K562 (cell line): ENCODE measurements at regions not wholly inside any gene's neighbourhood (a gene's known extent, or its start where the extent isn't known, plus 50 kb on each side); places are given as distances from the start of the nearest gene placed in this dataset.

Source experiments
- ATAC-seq: fragments of 200-7000 bp; cut with Tn5 transposase; 3 replicates; pipeline ENCODE4 v1.9.1; 2020; ENCODE audit warnings: moderate library complexity
- BruUV-seq: library from RNA; stranded (reverse); fragments of 400-500 nt; replicated peaks from 2 replicates; lab custom pipeline; 2021; lab: Mats Ljungman, UMichigan
- CTCF ChIA-PET: fragments of 300-600 bp; formaldehyde crosslinking; extraction: SDS; loops from one replicate; lab custom pipeline; 2021; ENCODE audit warnings: low intra/inter-chr PET ratio; lab: Yijun Ruan, JAX
- POLR2A ChIA-PET: fragments of 300-600, 350-650 bp; sonication (Branson Sonifier 250); formaldehyde crosslinking; extraction: SDS; loops from one replicate; lab custom pipeline; 2021; ENCODE audit warnings: antibody characterized with exemption, inconsistent platforms; lab: Yijun Ruan, JAX
- DNase-seq, 4 experiments: peaks; one replicate each; pipeline versions ENCODE4 v3.0.0 to v3.0.0-alpha.2; 2011 to 2018; ENCODE audit warnings: low spot score in 3 of 4, mixed read lengths in 3 of 4; ENCODE audit errors: extremely low read depth in 1 of 4
- FAIRE-seq: peaks from 2 replicates; lab custom pipeline; 2011; peaks lifted over from hg19 to GRCh38; lab: Jason Lieb, UNC
- H2AFZ ChIP-seq: 2 replicates; pipeline ENCODE4 v1.6.0; 2011; ENCODE audit warnings: low read depth, low read length, control low read depth, inconsistent platforms
- H3K27ac ChIP-seq: fragments of 200-600 bp; 3 replicates; pipeline ENCODE4 v1.8.0; 2011; ENCODE audit warnings: low read depth, mild to moderate bottlenecking, control low read depth, inconsistent platforms, low read length, moderate library complexity, mixed read lengths; ENCODE audit errors: extremely low read depth
- H3K27me3 ChIP-seq, 2 experiments: fragments of 300-600 bp in 1 of 2; 2 replicates in 1 of 2; 3 replicates in 1 of 2; pipeline versions ENCODE4 v1.6.0 to v1.8.0; 2011; ENCODE audit warnings: inconsistent platforms in 2 of 2, low read length in 2 of 2, mild to moderate bottlenecking in 1 of 2, mixed read lengths in 1 of 2, moderate library complexity in 1 of 2; ENCODE audit not compliant: control insufficient read depth in 2 of 2, insufficient read depth in 2 of 2
- H3K36me3 ChIP-seq: fragments of 300-600 bp; 3 replicates; pipeline ENCODE4 v1.8.0; 2011; ENCODE audit warnings: mild to moderate bottlenecking, low read length, inconsistent platforms; ENCODE audit not compliant: control insufficient read depth, insufficient read depth
- H3K4me1 ChIP-seq, 2 experiments: fragments of 200-600 bp in 1 of 2; replicated peaks in 1 of 2; 2 replicates in 1 of 2; 3 replicates in 1 of 2; pipeline versions ENCODE4 v1.5.1 to v1.8.0; 2011; ENCODE audit warnings: inconsistent platforms in 2 of 2, low read length in 2 of 2, mild to moderate bottlenecking in 1 of 2, mixed read lengths in 1 of 2, moderate library complexity in 1 of 2; ENCODE audit not compliant: control insufficient read depth in 2 of 2, insufficient read depth in 2 of 2
- H3K4me2 ChIP-seq: 2 replicates; pipeline ENCODE4 v1.6.1; 2011; ENCODE audit warnings: low read length, control low read depth, inconsistent platforms, mixed read lengths; ENCODE audit not compliant: insufficient read depth
- H3K4me3 ChIP-seq: fragments of 200-600 bp; sonication (generic), shearing (Covaris generic); 2 replicates; pipeline ENCODE4 v1.5.1; 2016; ENCODE audit warnings: control low read depth, inconsistent platforms
- H3K79me2 ChIP-seq: fragments of 200-600 bp; 3 replicates; pipeline ENCODE4 v1.8.0; 2011; ENCODE audit warnings: low read length, inconsistent platforms; ENCODE audit not compliant: control insufficient read depth, insufficient read depth
- H3K9ac ChIP-seq, 2 experiments: 2 replicates each; pipeline versions ENCODE4 v1.6.0 to v1.6.1; 2011; ENCODE audit warnings: low read depth in 2 of 2, low read length in 2 of 2, control low read depth in 1 of 2, inconsistent platforms in 1 of 2, mild to moderate bottlenecking in 1 of 2, mixed read lengths in 1 of 2; ENCODE audit not compliant: insufficient read depth in 1 of 2
- H3K9me1 ChIP-seq: one replicate; pipeline ENCODE4 v1.6.0; 2011; ENCODE audit warnings: inconsistent platforms, mild to moderate bottlenecking, low read length, moderate library complexity; ENCODE audit not compliant: control insufficient read depth, insufficient read depth
- H3K9me3 ChIP-seq: replicated peaks from 2 replicates; pipeline ENCODE4 v1.5.1; 2011; ENCODE audit warnings: low read depth, low read length, inconsistent platforms; ENCODE audit not compliant: control insufficient read depth, insufficient read depth
- H4K20me1 ChIP-seq: replicated peaks from 2 replicates; pipeline ENCODE4 v1.6.1; 2011; ENCODE audit warnings: low read length, inconsistent platforms, mixed read lengths; ENCODE audit not compliant: control insufficient read depth, insufficient read depth
- ATF2 ChIP-seq: sonication (generic); formaldehyde crosslinking; IDR thresholded peaks from 2 replicates; pipeline ENCODE4 v1.8.1; 2022; ENCODE audit warnings: missing genetic modification reagents
- CGGBP1 ChIP-seq: fragments of 250-450 bp; sonication (Bioruptor Pico); IDR thresholded peaks from 2 replicates; pipeline ENCODE4 v1.9.0; 2021; ENCODE audit warnings: mild to moderate bottlenecking
- ERF ChIP-seq: fragments of 450-650 bp; formaldehyde crosslinking; IDR thresholded peaks from 2 replicates; pipeline ENCODE4 v1.4.0; 2020; ENCODE audit warnings: mild to moderate bottlenecking, mixed read lengths
- MEF2D ChIP-seq: conservative IDR thresholded peaks from 2 replicates; pipeline ENCODE4 v1.6.1; 2016; ENCODE audit warnings: low read depth, missing genetic modification characterization, missing compliant biosample characterization
- PCBP1 ChIP-seq: fragments of 200-400 bp; formaldehyde crosslinking; IDR thresholded peaks from 2 replicates; pipeline ENCODE4 v1.6.1; 2018; ENCODE audit warnings: mild to moderate bottlenecking, low read depth, low read length; ENCODE audit not compliant: poor library complexity, severe bottlenecking
- PRPF4 ChIP-seq: fragments of 200-400 bp; formaldehyde crosslinking; IDR thresholded peaks from one replicate; pipeline ENCODE4 v1.6.1; 2017; ENCODE audit warnings: low read length, low read depth, mild to moderate bottlenecking; ENCODE audit not compliant: insufficient read depth, poor library complexity, severe bottlenecking
- SAP30 ChIP-seq: fragments of 200-600 bp; sonication (generic); IDR thresholded peaks from 2 replicates; pipeline ENCODE4 v1.6.1; 2012; ENCODE audit warnings: borderline replicate concordance, low read depth, mild to moderate bottlenecking, moderate library complexity, low read length, control low read depth, inconsistent platforms; ENCODE audit not compliant: insufficient read depth, poor library complexity, severe bottlenecking
- ZNF140 ChIP-seq: fragments of 250-450 bp; sonication (Bioruptor Pico); IDR thresholded peaks from 2 replicates; pipeline ENCODE4 v1.8.0; 2021; ENCODE audit warnings: moderate library complexity, mild to moderate bottlenecking, inconsistent platforms
- ZNF239 ChIP-seq: fragments of 250-450 bp; sonication (Bioruptor Pico); IDR thresholded peaks from 2 replicates; pipeline ENCODE4 v1.4.0; 2020; ENCODE audit warnings: mild to moderate bottlenecking
- ZNF311 ChIP-seq: fragments of 250-450 bp; sonication (Bioruptor Pico); IDR thresholded peaks from 2 replicates; pipeline ENCODE4 v1.4.0; 2020; ENCODE audit warnings: mild to moderate bottlenecking, moderate library complexity
- WGBS: fragments of 100-300 bp; shearing (Covaris generic); methylation state at CpG from one replicate; pipeline ENCODE4 v1.1.6; 2016; ENCODE audit warnings: low coverage, mixed read lengths; ENCODE audit not compliant: insufficient coverage; ENCODE audit errors: missing lambda C conversion rate; 5-methylcytosine and 5-hydroxymethylcytosine counted together
- in situ Hi-C: fragments of 300-500 bp; cut with MboI; formaldehyde crosslinking; loops from 4 replicates; pipeline ENCODE4 v1.15.0; 2018; ENCODE audit warnings: inconsistent platforms, mixed read lengths
- intact Hi-C: fragments of 100-400 bp; cut with micrococcal nuclease; formaldehyde crosslinking; loops from 2 replicates; pipeline ENCODE4 v1.14.2; 2022

GRCh38 chr6:105669232-105669631 is 266.4 kb upstream of the PREP start:
- H3K4me3 ChIP-seq = no peak overlapping the region
- no peaks in the 10 kb centered on the region for H3K9me1 ChIP-seq
- WGBS = 0% methylated on average over 5 of the region's 5 CpGs
- no peaks in the 10 kb centered on the region for H3K36me3 ChIP-seq
- H3K4me2 ChIP-seq = no peak overlapping the region
- no peaks in the 10 kb centered on the region for H3K79me2 ChIP-seq
- H3K9me3 ChIP-seq = no peaks in the 10 kb centered on the region
- no peak for ATAC-seq
- no TSS peak for BruUV-seq
- ChIA-PET POLR2A (no interaction called here), CTCF (no interaction called here)
- no peak for TF ChIP-seq SAP30
- no peak for TF ChIP-seq ATF2 (CRISPR knock-in tag)
- DNase-seq = no peak
- no peak overlapping the region for H2AFZ ChIP-seq
- in situ Hi-C loops (no loop called here), intact Hi-C loops (no loop called here)
- no peak for FAIRE-seq
- H3K27me3 ChIP-seq = peaks cover 13 to 31% of the 10 kb centered on the region in 2 experiments; a peak in 3 of 5 replicates
- no peak overlapping the region for H3K27ac ChIP-seq
- H3K4me1 ChIP-seq = no peaks in the 10 kb centered on the region
- no peak overlapping the region for H3K9ac ChIP-seq
- no peaks in the 10 kb centered on the region for H4K20me1 ChIP-seq

- Histone ChIP-seq H3K4me2 (no peak overlapping the region), H3K4me1 (no peaks in the 10 kb centered on the region), H3K27me3 (peaks cover 13 to 31% of the 10 kb centered on the region in 2 experiments; a peak in 3 of 5 replicates), H2AFZ (no peak overlapping the region), H3K79me2 (no peaks in the 10 kb centered on the region), H3K36me3 (no peaks in the 10 kb centered on the region), H4K20me1 (no peaks in the 10 kb centered on the region), H3K9me3 (no peaks in the 10 kb centered on the region), H3K9me1 (no peaks in the 10 kb centered on the region), H3K9ac (no peak overlapping the region), H3K4me3 (no peak overlapping the region), H3K27ac (no peak overlapping the region)
- in situ Hi-C loops = no loop called here
- TF ChIP-seq PRPF4 = no peak
- no peak for TF ChIP-seq ERF (CRISPR knock-in tag)
- no peak for TF ChIP-seq PCBP1
- TF ChIP-seq ZNF311 (CRISPR knock-in tag) = no peak
- TF ChIP-seq ZNF140 (CRISPR knock-in tag) = no peak
- no peak for TF ChIP-seq ZNF239
- TF ChIP-seq MEF2D (tag) = no peak
- no peak for TF ChIP-seq CGGBP1
- intact Hi-C loops = no loop called here
- ATAC-seq (no peak), DNase-seq (no peak), FAIRE-seq (no peak)
- ChIA-PET CTCF (no interaction called here), POLR2A (no interaction called here)
- 2% methylated on average over 12 of the region's 12 CpGs for WGBS
- no TSS peak for BruUV-seq
Measured at GRCh38 chr6:105667056-105667455, 264.2 kb upstream of the PREP start.
